HG02588 (cell line): ENCODE measurements at regions not wholly inside any gene's neighbourhood (a gene's known extent, or its start where the extent isn't known, plus 50 kb on each side); places are given as distances from the start of the nearest gene placed in this dataset.
"Not testable (repeated sequence)": the region's sequence is repeated elsewhere in the genome, so short reads cannot be mapped to it uniquely, and the experiment has no call there.

ENCODE experiments used
- ATAC-seq: cut with Tn5 transposase; IDR thresholded peaks from one replicate; pipeline ENCODE4 v1.9.1; 2021; ENCODE audit warnings: mild to moderate bottlenecking, moderate library complexity; ENCODE audit not compliant: unreplicated experiment

- ATAC-seq = no peak
These were observed 529.3 kb downstream of the DMRTA1 start for GRCh38 chr9:22975951-22976350.

GRCh38 chr9:22976454-22976853 is 529.8 kb downstream of the DMRTA1 start:
- no peak for ATAC-seq

- ATAC-seq = not testable (repeated sequence)
These were observed 533.8 kb downstream of the DMRTA1 start for GRCh38 chr9:22980429-22980828.

- no peak for ATAC-seq
These were observed 539.9 kb downstream of the DMRTA1 start for GRCh38 chr9:22986556-22986955.

- ATAC-seq = no peak
These were observed 543.7 kb downstream of the DMRTA1 start for GRCh38 chr9:22990349-22990748.

- no peak for ATAC-seq
These were observed 546.2 kb downstream of the DMRTA1 start for GRCh38 chr9:22992780-22993179.

GRCh38 chr9:22997923-22998322 is 551.3 kb downstream of the DMRTA1 start:
- no peak for ATAC-seq

- no peak for ATAC-seq
These were observed 558.5 kb downstream of the DMRTA1 start for GRCh38 chr9:23005156-23005555.

- no peak for ATAC-seq
These were observed 559.5 kb downstream of the DMRTA1 start for GRCh38 chr9:23006127-23006526.

GRCh38 chr9:23011669-23012068 is 565.0 kb downstream of the DMRTA1 start:
- ATAC-seq = no peak

GRCh38 chr9:23015557-23015956 is 568.9 kb downstream of the DMRTA1 start:
- no peak for ATAC-seq

GRCh38 chr9:23036416-23036815 is 589.8 kb downstream of the DMRTA1 start:
- no peak for ATAC-seq

GRCh38 chr9:23039402-23039801 is 592.8 kb downstream of the DMRTA1 start:
- ATAC-seq = no peak

GRCh38 chr9:23041466-23041865 is 594.8 kb downstream of the DMRTA1 start:
- no peak for ATAC-seq

GRCh38 chr9:23044549-23044948 is 597.9 kb downstream of the DMRTA1 start:
- no peak for ATAC-seq

GRCh38 chr9:23046026-23046425 is 599.4 kb downstream of the DMRTA1 start:
- ATAC-seq = not testable (repeated sequence)

GRCh38 chr9:23050548-23050947 is 603.9 kb downstream of the DMRTA1 start:
- ATAC-seq = no peak

GRCh38 chr9:23073136-23073535 is 626.5 kb downstream of the DMRTA1 start:
- no peak for ATAC-seq

- no peak for ATAC-seq
These were observed 633.2 kb downstream of the DMRTA1 start for GRCh38 chr9:23079798-23080197.

GRCh38 chr9:23081377-23081776 is 634.8 kb downstream of the DMRTA1 start:
- no peak for ATAC-seq

- no peak for ATAC-seq
These were observed 642.3 kb downstream of the DMRTA1 start for GRCh38 chr9:23088932-23089364.

- no peak for ATAC-seq
These were observed 671.0 kb downstream of the DMRTA1 start for GRCh38 chr9:23117616-23118015.

- ATAC-seq = no peak
These were observed 674.0 kb downstream of the DMRTA1 start for GRCh38 chr9:23120630-23121029.
